ENCODE measurements at regions not wholly inside any gene's neighbourhood (a gene's known extent, or its start where the extent isn't known, plus 50 kb on each side); places are given as distances from the start of the nearest gene placed in this dataset.

DNA sequence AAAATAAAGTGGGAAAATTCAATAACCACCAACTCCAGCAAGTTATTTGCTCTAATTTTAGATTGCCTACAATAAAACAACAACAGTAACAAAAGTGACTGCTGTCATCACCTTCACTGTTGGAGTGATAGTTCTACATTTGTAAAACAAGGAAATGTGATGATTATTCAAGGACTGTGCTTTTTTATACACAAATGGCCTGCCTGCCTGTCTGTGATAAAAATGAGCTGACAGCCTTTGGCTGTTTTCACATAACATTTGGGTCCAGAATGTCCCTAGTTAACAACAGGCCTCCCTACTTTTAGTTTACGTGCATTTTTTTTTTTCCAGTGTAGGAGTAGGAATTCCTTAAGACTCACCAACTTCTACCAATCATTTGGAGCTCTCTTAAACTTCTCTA is 768.8 kb downstream of the PDCD6IP start:
- TF ChIP-seq, protein P1, sequence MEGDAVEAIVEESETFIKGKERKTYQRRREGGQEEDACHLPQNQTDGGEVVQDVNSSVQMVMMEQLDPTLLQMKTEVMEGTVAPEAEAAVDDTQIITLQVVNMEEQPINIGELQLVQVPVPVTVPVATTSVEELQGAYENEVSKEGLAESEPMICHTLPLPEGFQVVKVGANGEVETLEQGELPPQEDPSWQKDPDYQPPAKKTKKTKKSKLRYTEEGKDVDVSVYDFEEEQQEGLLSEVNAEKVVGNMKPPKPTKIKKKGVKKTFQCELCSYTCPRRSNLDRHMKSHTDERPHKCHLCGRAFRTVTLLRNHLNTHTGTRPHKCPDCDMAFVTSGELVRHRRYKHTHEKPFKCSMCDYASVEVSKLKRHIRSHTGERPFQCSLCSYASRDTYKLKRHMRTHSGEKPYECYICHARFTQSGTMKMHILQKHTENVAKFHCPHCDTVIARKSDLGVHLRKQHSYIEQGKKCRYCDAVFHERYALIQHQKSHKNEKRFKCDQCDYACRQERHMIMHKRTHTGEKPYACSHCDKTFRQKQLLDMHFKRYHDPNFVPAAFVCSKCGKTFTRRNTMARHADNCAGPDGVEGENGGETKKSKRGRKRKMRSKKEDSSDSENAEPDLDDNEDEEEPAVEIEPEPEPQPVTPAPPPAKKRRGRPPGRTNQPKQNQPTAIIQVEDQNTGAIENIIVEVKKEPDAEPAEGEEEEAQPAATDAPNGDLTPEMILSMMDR (IDR thresholded peaks at IDR 0.05): no peak
- no peak for TF ChIP-seq POLR2A (IDR thresholded peaks at IDR 0.05)

Measured in lower leg skin (tissue), 3 donors.